ENCODE measurements at regions not wholly inside any gene's neighbourhood (a gene's known extent, or its start where the extent isn't known, plus 50 kb on each side); places are given as distances from the start of the nearest gene placed in this dataset.

- no peaks in the 10 kb centered on the region for H3K4me1 ChIP-seq (ENCODE audit: control insufficient read depth, insufficient read depth, low read length)
- no peak overlapping the region for H3K18ac ChIP-seq (ENCODE audit: low read depth, low read length)
- no TSS peak for BruUV-seq (replicated peaks)
- no peaks in the 10 kb centered on the region for H3K79me1 ChIP-seq (ENCODE audit: low read depth in 1 of 2, low read length in 2 of 2)
- peaks cover 7% of the 10 kb centered on the region for H3K9me3 ChIP-seq (ENCODE audit: control insufficient read depth, insufficient read depth, low read length)
- TF ChIP-seq FOS (IDR thresholded peaks at IDR 0.05; ENCODE audit: low read depth, low read length) (no peak), RAD21 (IDR thresholded peaks at IDR 0.05; ENCODE audit: low read length) (no peak), RFX5 (IDR thresholded peaks at IDR 0.05; ENCODE audit: low read depth, low read length) (no peak), CEBPB (IDR thresholded peaks at IDR 0.05; ENCODE audit: low read depth, low read length) (no peak), ELK1 (IDR thresholded peaks at IDR 0.05; ENCODE audit: borderline replicate concordance, low read depth, low read length) (no peak), SMC3 (IDR thresholded peaks at IDR 0.05; ENCODE audit: low read depth, low read length) (no peak), POLR2A (IDR thresholded peaks at IDR 0.05; ENCODE audit: low read depth, low read length) (no peak), RCOR1 (IDR thresholded peaks at IDR 0.05; ENCODE audit: insufficient replicate concordance, low read length) (no peak), NFE2L2 (IDR thresholded peaks at IDR 0.05; ENCODE audit: low read depth, low read length) (no peak)
- TF ChIP-seq, protein P1, sequence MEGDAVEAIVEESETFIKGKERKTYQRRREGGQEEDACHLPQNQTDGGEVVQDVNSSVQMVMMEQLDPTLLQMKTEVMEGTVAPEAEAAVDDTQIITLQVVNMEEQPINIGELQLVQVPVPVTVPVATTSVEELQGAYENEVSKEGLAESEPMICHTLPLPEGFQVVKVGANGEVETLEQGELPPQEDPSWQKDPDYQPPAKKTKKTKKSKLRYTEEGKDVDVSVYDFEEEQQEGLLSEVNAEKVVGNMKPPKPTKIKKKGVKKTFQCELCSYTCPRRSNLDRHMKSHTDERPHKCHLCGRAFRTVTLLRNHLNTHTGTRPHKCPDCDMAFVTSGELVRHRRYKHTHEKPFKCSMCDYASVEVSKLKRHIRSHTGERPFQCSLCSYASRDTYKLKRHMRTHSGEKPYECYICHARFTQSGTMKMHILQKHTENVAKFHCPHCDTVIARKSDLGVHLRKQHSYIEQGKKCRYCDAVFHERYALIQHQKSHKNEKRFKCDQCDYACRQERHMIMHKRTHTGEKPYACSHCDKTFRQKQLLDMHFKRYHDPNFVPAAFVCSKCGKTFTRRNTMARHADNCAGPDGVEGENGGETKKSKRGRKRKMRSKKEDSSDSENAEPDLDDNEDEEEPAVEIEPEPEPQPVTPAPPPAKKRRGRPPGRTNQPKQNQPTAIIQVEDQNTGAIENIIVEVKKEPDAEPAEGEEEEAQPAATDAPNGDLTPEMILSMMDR (conservative IDR thresholded peaks at IDR 0.05; ENCODE audit: low read depth, low read length): no peak
- no peak for ATAC-seq (ENCODE audit: low read depth)
- DNase-seq: no peak
- no peak overlapping the region for H3K56ac ChIP-seq (ENCODE audit: extremely low read depth, insufficient read depth, low read length)
- no peak overlapping the region for H4K5ac ChIP-seq (ENCODE audit: low read depth, low read length)
- H3K9ac ChIP-seq (ENCODE audit: low read depth, low read length): no peak overlapping the region
- H3K27me3 ChIP-seq (ENCODE audit: control insufficient read depth, insufficient read depth, low read length): no peaks in the 10 kb centered on the region
- no peak overlapping the region for H2AK5ac ChIP-seq (ENCODE audit: low read depth, low read length)
- no peak overlapping the region for H2BK15ac ChIP-seq (ENCODE audit: low read depth, low read length)
- ChIA-PET POLR2A (ENCODE audit: unreplicated experiment) (no interaction called here), CTCF (no interaction called here)
- H4K20me1 ChIP-seq (ENCODE audit: insufficient read depth, low read length): no peaks in the 10 kb centered on the region
- H2BK20ac ChIP-seq (ENCODE audit: low read depth, low read length): no peak overlapping the region
- H3K4me3 ChIP-seq (ENCODE audit: insufficient read depth, low read depth, low read length): no peak overlapping the region
- in situ Hi-C loops (cut with MboI; ENCODE audit: low sequenced_read_pairs) (no loop called here), intact Hi-C loops (cut with micrococcal nuclease) (no loop called here), dilution Hi-C loops (cut with HindIII; ENCODE audit: low sequenced_read_pairs, unreplicated experiment) (no loop called here)
- H2BK5ac ChIP-seq (ENCODE audit: low read depth, low read length, poor library complexity, severe bottlenecking): no peak overlapping the region
- H3K23ac ChIP-seq (ENCODE audit: low read depth, low read length): no peak overlapping the region
- H3K14ac ChIP-seq (replicated peaks; ENCODE audit: low read depth, low read length): no peak overlapping the region
- no peak overlapping the region for H3K27ac ChIP-seq (ENCODE audit: insufficient read depth, low read length)
- H2AFZ ChIP-seq (replicated peaks; ENCODE audit: low read length, poor library complexity): no peak overlapping the region
- no peak overlapping the region for H3K4ac ChIP-seq (ENCODE audit: low read depth, low read length)
- no peaks in the 10 kb centered on the region for H3K9me1 ChIP-seq (ENCODE audit: insufficient read depth, low read length)
- no peak overlapping the region for H4K8ac ChIP-seq (ENCODE audit: low read depth in 2 of 2, low read length in 2 of 2)
- H2BK120ac ChIP-seq (ENCODE audit: low read depth, low read length): no peak overlapping the region
- no peak overlapping the region for H3K4me2 ChIP-seq (ENCODE audit: low read depth, low read length)
- no CpG with 5 or more reads among the region's 1 CpG for WGBS, 2 experiments (ENCODE audit: extremely low coverage in 2 of 2, insufficient read length in 1 of 2)
- H4K91ac ChIP-seq (ENCODE audit: insufficient read depth, low read depth, low read length): no peak overlapping the region
- H2AK9ac ChIP-seq (replicated peaks; ENCODE audit: low read depth, low read length, poor library complexity): no peak overlapping the region
- H3K36me3 ChIP-seq (ENCODE audit: control insufficient read depth, insufficient read depth, low read length): no peaks in the 10 kb centered on the region
These were observed 282.9 kb upstream of the RARB start for GRCh38 chr3:25145176-25145575.
